Activated CD8-positive, alpha-beta T cell treated with anti-CD3 and anti-CD28 coated beads for 36 hours (primary cell): ENCODE measurements at regions not wholly inside any gene's neighbourhood (a gene's known extent, or its start where the extent isn't known, plus 50 kb on each side); places are given as distances from the start of the nearest gene placed in this dataset.

Experiments
- ATAC-seq: fragments of 200-7000 bp; cut with Tn5 transposase; one replicate; pipeline ENCODE4 v1.10.0; 2021; ENCODE audit warnings: mild to moderate bottlenecking, moderate library complexity
- CTCF ChIA-PET: fragments of 350-600 bp; sonication (Branson Sonifier 250); formaldehyde crosslinking; loops from one replicate; lab custom pipeline; 2021; ENCODE audit warnings: antibody characterized with exemption; lab: Charles Lee
- POLR2A ChIA-PET: fragments of 350-600 bp; sonication (Branson Sonifier 250); formaldehyde crosslinking; loops from one replicate; lab custom pipeline; 2021; ENCODE audit warnings: antibody characterized with exemption; lab: Charles Lee
- DNase-seq: peaks from one replicate; pipeline ENCODE4 v3.0.0-alpha.2; 2020
- H3K27ac Mint-ChIP-seq: one replicate; pipeline ENCODE4 v1.8.0; 2021; ENCODE audit warnings: mild to moderate bottlenecking, mixed read lengths
- H3K27me3 Mint-ChIP-seq: one replicate; pipeline ENCODE4 v1.8.0; 2021; ENCODE audit warnings: mixed read lengths
- H3K36me3 Mint-ChIP-seq: one replicate; pipeline ENCODE4 v1.8.0; 2021; ENCODE audit warnings: low read depth, mixed read lengths
- H3K4me1 Mint-ChIP-seq: one replicate; pipeline ENCODE4 v1.8.0; 2021; ENCODE audit warnings: low read depth, mixed read lengths
- H3K4me3 Mint-ChIP-seq: one replicate; pipeline ENCODE4 v1.8.0; 2021; ENCODE audit warnings: mild to moderate bottlenecking, moderate library complexity, mixed read lengths
- H3K9me3 Mint-ChIP-seq: one replicate; pipeline ENCODE4 v1.8.0; 2021; ENCODE audit warnings: mixed read lengths
- CTCF ChIP-seq: fragments of 200-600 bp; IDR thresholded peaks from one replicate; pipeline ENCODE4 v1.8.0; 2022; ENCODE audit warnings: antibody characterized with exemption, mild to moderate bottlenecking
- intact Hi-C: fragments of 100-400 bp; cut with micrococcal nuclease; formaldehyde crosslinking; loops from one replicate; pipeline ENCODE4 v1.10.0; 2022

DNA sequence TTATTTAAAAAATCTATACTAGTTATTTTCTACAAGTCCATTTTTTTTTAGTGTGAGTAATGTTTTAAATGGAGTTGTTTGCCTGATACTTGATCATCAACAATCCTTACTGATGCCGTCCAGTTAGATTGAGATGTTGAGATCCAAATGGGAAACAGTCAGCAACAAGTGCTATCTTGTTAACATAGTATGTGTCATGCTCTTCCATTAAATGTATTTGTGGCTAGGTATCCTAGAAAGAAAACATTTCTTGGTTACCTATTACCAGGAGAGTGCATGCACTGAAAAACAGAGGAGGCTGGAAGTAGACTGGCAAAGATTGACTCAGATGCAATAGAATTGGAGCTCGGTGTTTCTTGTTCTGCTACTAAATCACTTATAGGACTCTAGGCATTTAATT, 123.4 kb upstream of the MAN2A1 start:
- POLR2A ChIA-PET: no interaction called here
- H3K36me3 Mint-ChIP-seq: no peaks in the 10 kb centered on the region
- no peak overlapping the region for H3K27ac Mint-ChIP-seq
- H3K4me1 Mint-ChIP-seq: no peaks in the 10 kb centered on the region
- intact Hi-C loops: no loop called here
- H3K4me3 Mint-ChIP-seq: no peak overlapping the region
- DNase-seq (no peak), ATAC-seq (no peak)
- CTCF ChIA-PET: interaction anchor here (0.9 kb wide), 1 partner anchor 33 kb away, joined by 3 read pairs; no protein-coding TSS in a partner anchor
- peaks cover 2% of the 10 kb centered on the region for H3K9me3 Mint-ChIP-seq
- no peaks in the 10 kb centered on the region for H3K27me3 Mint-ChIP-seq
- no peak for TF ChIP-seq CTCF

DNA sequence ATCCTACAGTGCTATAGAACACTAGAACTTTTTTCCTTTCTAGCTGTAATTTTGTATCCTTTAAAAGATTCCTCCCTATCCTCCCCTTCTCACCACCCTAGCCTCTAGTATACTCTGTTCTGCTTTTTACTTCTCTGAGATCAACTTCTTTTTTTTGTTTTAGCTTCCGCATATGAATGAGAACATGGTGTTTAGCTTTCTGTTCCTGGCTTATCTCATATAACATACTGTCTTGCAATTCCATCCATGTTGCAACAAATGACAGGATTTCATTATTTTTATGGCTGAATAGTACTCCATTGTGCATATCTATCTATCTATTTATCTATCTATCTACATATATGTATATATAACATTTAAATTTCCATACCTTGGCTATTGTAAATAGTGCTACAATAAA, 126.0 kb upstream of the MAN2A1 start:
- CTCF ChIA-PET: no interaction called here
- peaks cover 4% of the 10 kb centered on the region for H3K4me1 Mint-ChIP-seq
- DNase-seq (no peak), ATAC-seq (no peak)
- no peak overlapping the region for H3K4me3 Mint-ChIP-seq
- POLR2A ChIA-PET: no interaction called here
- intact Hi-C loops: no loop called here
- no peaks in the 10 kb centered on the region for H3K36me3 Mint-ChIP-seq
- H3K9me3 Mint-ChIP-seq: peaks cover 2% of the 10 kb centered on the region
- H3K27me3 Mint-ChIP-seq: no peaks in the 10 kb centered on the region
- H3K27ac Mint-ChIP-seq: no peak overlapping the region
- TF ChIP-seq CTCF: no peak

- intact Hi-C loops: no loop called here
- no peak overlapping the region for H3K27ac Mint-ChIP-seq
- ChIA-PET CTCF (no interaction called here), POLR2A (no interaction called here)
- H3K9me3 Mint-ChIP-seq: peaks cover 2% of the 10 kb centered on the region
- H3K4me3 Mint-ChIP-seq: no peak overlapping the region
- peaks cover 10% of the 10 kb centered on the region for H3K4me1 Mint-ChIP-seq
- no peak for TF ChIP-seq CTCF
- no peak for DNase-seq
- no peak for ATAC-seq
- H3K27me3 Mint-ChIP-seq: no peaks in the 10 kb centered on the region
- H3K36me3 Mint-ChIP-seq: no peaks in the 10 kb centered on the region
Measured at GRCh38 chr5:109563189-109563588, 126.5 kb upstream of the MAN2A1 start.

DNA sequence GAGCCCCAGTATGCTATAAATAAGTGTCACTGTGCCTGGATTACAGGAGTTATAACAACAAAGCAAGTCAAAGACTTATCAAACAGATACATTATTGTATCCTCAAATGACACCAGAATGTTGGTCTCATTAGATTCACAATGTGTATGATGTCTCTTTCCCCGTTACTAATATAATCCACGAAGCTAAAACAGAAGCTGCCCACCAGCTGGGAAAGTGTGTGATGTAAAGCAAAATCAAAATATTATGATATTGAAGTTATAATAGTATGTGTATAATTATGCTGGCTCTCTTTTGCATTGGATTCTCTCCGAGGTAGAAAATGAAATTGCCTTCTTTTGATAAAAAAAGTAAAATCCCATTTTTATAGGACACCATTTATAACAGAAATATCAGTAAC, 127.3 kb upstream of the MAN2A1 start:
- ATAC-seq: no peak

DNA sequence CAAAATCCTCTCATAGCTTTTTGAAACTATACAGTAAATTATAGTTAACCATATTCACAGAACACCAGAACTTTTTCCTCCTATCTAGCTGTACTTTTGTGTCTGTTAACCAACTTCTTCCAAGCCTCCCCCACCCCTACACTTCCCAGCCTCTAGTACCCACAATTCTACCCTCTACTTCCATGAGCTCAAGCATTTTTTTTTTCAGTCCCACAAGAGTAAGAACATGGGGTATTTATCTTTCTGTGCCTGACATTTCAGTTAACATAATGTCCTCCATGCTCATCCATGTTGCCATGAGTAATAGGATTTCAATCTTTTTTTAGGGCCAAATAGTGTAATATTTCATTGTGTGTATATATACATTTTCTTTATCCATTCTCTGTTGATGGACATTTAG, 128.3 kb upstream of the MAN2A1 start:
- intact Hi-C loops: no loop called here
- no peak overlapping the region for H3K27ac Mint-ChIP-seq
- no peaks in the 10 kb centered on the region for H3K27me3 Mint-ChIP-seq
- peaks cover 2% of the 10 kb centered on the region for H3K9me3 Mint-ChIP-seq
- ChIA-PET CTCF (interaction anchor here (0.7 to 0.9 kb wide), 2 partner anchors 248 to 278 kb away, joined by 3 read pairs; no protein-coding TSS in a partner anchor), POLR2A (no interaction called here)
- DNase-seq (no peak), ATAC-seq (no peak)
- TF ChIP-seq CTCF: no peak
- no peak overlapping the region for H3K4me3 Mint-ChIP-seq
- peaks cover 12% of the 10 kb centered on the region for H3K4me1 Mint-ChIP-seq
- no peaks in the 10 kb centered on the region for H3K36me3 Mint-ChIP-seq

More for the DNA sequence above, 127.3 kb upstream of the MAN2A1 start:
- Mint-ChIP-seq H3K4me3 (no peak overlapping the region), H3K4me1 (peaks cover 12% of the 10 kb centered on the region), H3K27ac (no peak overlapping the region), H3K36me3 (no peaks in the 10 kb centered on the region), H3K9me3 (peaks cover 2% of the 10 kb centered on the region), H3K27me3 (no peaks in the 10 kb centered on the region)
- no peak for TF ChIP-seq CTCF
- no peak for DNase-seq
- ChIA-PET CTCF (no interaction called here), POLR2A (no interaction called here)
- intact Hi-C loops: no loop called here
